Stimulated activated CD4-positive, alpha-beta T cell treated with anti-CD3 and anti-CD28 coated beads, Interleukin-12 subunit alpha, Interleukin-12 subunit beta, amount 100 ng/mL, for 48 hours (primary cell): ENCODE measurements at regions not wholly inside any gene's neighbourhood (a gene's known extent, or its start where the extent isn't known, plus 50 kb on each side); places are given as distances from the start of the nearest gene placed in this dataset.

ENCODE experiments used
- DNase-seq, 3 donors: peaks; one replicate each; pipeline ENCODE4 v3.0.0-alpha.2; 2020; ENCODE audit warnings: low read depth in 2 of 3, low spot score in 1 of 3

- DNase-seq = no peak
Measured at GRCh38 chr13:78786459-78786858, 127.5 kb upstream of the OBI1 start.

DNA sequence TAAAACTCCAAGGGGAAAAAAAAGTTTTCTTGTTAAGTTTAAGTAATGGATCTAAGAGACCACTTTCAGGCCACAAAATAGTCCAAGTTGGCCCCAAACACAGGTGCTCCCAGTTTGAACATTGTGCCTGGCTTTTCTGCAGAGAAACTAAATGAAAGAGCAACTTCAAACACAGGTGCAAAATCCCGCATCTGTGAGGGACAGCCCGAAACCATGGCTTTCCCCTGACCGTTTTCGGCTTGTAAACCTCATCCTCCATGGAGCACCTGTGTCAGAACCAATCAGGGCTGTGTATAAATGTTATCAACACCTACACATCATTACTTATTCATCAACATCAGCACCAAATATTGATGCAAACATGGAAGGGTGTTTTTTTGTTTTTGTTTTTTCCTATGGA, 126.8 kb upstream of the OBI1 start:
- no peak for DNase-seq

DNA sequence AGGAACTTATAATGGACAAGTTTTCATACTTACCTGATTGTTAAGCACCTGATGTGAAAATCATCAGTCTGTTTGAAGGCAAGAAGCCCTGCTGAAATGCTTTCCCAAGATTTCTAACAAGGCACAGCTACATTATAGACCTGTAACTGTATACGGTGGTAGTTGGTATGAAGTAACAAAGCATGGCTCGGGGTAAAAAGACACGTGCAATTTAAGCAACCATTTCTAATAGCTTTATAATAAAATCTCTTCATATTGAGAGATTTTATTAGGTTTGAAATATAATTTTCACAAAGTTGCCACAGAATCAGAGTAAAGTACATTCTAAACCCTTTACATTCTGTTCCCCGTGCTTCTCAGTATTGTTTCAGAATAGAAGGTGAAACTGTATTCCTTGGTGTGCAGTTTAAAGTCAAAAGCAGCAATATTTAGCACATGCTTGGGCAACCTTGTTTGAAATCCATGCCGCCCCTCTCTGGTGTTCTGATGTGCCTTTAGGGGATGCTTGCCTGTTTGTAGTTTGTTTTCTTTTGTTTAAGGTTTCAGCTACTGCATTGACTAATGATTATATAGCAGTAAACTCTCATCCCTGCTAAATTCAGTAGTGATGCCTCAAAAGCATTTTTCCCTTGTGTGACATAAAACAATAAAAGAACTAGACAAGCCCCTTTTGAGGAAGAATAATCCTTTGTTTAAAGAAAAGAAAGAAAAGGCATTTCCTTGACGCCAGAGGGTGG, 125.2 kb upstream of the OBI1 start:
- no peak for DNase-seq

DNA sequence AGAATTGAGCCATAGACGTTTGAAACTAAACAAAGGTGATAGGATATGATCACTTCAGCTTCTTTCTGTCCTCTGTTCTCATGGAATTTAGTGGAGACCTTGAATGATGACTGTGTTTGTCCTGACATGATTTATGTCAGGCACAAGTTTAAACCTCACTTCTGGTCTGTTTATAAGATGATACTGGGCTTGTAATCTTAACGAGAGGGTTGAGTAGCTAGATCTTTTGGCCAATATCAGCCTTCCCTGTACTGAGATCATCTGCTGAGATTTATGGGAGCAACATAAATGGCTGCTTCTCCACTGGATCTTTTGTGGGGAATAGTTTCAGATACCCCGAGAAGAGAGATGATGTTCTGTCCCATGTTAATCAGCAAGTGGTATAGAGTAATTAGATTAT, 121.8 kb upstream of the OBI1 start:
- no peak for DNase-seq

DNA sequence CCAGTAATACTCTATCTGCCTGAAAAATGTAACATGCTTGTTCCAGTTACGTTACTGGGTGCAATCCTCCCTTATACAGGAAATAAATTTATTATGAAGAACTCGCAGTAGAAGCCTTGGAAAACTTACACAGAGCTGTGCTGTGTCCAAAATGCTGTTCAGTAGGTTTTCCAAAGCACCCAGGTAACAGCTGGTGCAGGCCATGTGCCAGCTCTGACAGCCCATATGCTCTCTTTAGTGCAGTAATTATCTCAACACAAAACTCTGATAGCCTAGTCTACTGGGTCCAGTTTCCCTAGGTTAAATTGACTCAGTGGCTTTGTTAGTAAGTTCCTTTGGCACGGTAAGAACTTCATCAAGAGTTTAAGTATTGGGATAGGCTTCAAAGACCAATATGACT, 120.7 kb upstream of the OBI1 start:
- no peak for DNase-seq

DNA sequence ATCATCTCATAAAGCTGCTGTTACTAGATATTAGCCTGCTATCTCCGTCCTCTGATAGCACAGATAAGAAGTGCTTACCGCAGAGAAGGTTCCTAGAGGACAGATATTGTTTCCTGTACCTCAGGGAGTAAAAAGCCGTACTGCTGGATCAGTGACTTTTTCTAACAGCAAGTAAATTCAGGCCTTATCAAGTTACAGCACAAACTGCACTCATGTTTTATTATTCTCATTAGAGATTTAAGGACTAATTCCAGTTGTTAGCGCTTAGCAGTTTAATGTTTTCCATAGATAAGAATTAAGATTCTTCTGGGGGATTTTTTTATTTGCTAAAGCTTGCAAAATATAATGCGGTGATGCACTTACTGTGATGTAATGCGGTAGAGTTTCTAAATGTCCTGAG, 119.0 kb upstream of the OBI1 start:
- DNase-seq = no peak

- no peak for DNase-seq
Measured at GRCh38 chr13:78777396-78777795, 118.4 kb upstream of the OBI1 start.

DNA sequence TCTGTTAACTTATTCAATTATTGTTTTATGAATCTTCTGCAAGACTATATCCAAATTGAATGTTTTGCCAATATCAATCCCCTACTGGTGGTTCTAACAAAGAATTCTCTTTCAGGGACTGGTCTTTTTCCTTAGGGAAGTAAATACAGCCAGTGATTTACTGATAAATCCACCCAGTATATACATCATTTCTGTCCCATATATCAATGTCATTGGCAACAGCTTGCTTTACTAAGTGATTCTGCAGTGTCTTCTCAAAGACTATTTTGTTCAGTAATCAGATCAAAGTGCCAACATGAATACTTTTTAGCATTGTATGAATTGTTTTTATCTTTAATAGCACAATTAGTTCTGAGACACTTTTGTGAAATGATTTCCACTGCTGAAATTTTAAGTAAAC, 114.0 kb upstream of the OBI1 start:
- no peak for DNase-seq

- DNase-seq = no peak
Measured at GRCh38 chr13:78770601-78771000, 111.6 kb upstream of the OBI1 start.

DNA sequence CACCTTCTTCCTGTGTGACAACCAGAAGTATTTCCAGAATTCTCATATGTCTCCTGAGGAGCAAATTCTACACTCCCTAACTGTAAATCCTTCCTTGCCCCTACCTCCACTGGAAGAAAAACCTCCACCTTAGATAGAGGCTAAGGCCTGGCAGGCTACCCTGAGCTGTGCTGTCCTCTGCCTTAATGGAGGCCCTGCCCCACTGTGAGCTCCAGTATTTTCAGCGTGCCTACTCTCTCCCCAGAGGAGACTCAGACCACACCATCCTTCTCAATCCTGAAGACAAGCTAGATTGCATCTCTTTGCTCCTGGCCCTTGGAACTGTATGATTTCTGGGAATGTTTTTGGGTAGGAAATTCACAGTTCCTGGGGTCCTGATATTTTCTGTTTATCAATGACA, 110.0 kb upstream of the OBI1 start:
- DNase-seq = no peak

GRCh38 chr13:78764665-78765064, 105.7 kb upstream of the OBI1 start:
- DNase-seq = no peak

DNA sequence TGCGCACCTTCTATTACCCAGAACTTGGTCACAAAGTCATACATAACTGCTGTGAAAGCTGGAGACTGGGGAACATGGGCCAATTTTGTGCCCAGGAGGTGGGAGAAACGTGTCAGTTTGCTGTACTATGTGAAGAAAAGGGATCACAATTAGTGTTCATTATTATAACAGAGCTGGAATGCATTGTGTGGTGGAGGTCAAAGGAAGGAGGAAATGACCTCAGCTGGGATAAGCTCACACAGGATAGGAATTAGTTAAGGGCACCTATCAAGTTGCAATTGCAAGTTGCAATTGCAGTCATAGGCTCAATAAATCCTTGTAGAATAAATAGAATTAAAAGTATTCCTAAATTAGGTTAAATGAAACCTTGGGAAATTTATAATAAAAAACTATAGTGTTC, 103.9 kb upstream of the OBI1 start:
- no peak for DNase-seq

DNA sequence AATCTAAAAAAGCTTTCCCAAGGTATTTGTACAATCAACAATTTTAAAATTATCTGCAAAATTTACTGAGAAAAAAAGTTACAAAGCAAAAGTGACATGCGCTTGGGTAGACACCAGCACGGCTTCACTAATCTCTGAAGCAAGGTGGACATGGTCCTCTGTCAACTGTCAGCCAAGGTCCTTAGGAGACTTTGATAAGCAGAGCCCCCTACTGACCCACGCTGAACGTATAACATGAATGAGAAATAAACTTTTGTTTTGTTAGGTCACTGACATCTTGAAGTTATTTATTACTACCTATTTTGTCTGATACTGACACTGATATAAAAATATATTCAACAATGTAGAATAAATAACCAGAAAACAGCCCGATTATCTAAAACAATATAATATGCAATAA, 100.7 kb upstream of the OBI1 start:
- DNase-seq = no peak

DNA sequence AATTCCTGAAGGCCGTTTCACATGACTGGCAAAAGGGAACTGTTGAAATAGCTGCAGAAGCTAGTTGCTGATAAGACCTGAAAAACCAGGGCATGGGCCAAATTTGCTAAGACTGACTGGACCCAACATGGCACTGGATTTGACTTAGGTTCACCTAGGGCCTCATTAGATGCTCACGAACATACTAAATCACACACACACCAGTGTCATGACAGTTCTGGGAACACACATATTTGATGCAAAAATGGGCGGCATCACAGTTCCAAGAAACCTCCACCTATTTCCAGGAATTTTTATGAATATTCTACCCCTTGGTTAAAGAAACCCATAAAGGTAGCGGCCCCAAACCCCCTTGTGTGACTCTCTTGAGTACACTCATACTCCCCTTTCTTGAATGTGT, 99.6 kb upstream of the OBI1 start:
- no peak for DNase-seq

DNA sequence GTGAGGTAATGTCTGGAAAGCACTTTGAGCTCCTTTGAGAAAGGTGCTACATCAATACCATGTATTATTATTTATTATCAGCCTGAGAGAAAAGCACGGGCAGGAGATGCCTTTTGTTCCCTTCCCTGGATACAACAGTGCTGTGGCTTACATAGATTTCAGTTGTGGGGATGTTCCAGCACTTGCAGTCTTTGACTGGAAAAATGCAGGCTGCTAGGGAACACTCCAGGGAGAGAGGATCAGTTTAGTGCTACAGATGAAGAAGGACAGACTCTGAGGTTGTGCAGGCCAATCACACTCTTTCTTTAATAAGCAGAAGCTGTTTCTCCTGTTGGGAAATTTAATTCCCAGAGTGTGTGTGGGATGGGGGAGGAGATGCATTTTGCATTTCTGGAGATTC, 94.5 kb upstream of the OBI1 start:
- DNase-seq = no peak

DNA sequence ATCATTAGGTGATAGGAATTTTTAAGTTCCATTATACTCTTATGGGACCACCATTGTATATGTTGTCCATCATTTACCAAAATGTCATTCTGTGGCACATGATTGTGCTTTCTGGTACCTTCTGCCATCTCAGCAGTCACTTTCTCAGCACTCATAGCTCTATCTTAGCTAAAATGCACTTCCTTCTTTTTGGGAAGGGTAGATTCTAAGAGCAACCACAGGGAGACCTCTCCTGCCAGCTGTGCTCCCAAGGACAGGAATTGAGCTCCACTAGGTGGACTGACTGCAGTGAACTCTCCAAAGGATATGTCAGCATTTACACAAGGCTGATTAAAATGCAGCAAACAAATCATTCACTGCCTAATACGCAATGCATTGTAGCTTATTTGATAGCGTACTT, 91.8 kb upstream of the OBI1 start:
- DNase-seq = no peak

DNA sequence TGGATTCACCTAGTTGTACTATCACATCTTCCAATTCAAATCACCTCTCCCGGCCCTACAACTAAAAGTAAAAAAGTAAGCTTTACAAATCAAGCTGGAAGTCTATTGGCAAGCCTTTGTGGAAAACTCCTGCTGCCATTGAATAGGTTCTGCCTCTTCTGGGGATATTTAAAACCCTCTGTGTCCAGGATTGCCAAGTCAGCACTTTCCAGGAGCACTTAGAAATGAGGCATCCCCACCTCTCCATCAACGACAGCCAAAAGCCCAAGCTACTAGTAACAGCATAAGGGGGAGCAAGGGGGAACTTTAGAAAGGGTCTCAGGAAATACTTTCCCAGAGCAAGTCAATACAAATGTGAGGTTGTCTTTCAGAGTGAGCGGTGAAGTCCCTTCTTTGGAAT, 85.0 kb upstream of the OBI1 start:
- DNase-seq = no peak

- no peak for DNase-seq
Measured at GRCh38 chr13:78742659-78743058, 83.7 kb upstream of the OBI1 start.

- no peak for DNase-seq
Measured at GRCh38 chr13:78736142-78736541, 77.2 kb upstream of the OBI1 start.

- DNase-seq = no peak
Measured at GRCh38 chr13:78732445-78733017, 73.6 kb upstream of the OBI1 start.

DNA sequence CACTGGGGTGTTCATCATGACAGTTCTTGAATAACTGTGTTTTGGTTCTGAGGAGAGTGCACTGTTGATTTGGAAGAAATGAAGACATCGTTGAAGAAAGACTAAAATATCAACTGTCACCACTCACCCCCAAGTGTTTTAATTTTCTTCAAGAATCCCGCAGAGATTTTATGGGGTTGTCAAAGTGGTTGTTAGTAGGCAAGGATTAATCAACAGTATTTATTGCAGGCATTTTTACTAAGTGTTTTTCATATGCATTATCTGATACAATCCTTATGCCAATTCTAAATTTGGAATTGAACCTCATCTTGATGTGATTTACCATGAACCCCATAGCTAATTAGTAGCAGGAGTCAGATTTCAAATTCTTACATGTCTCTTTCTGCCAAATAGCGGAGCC, 63.7 kb upstream of the OBI1 start:
- DNase-seq = no peak

- DNase-seq = no peak
Measured at GRCh38 chr13:78719367-78719766, 60.4 kb upstream of the OBI1 start.

DNA sequence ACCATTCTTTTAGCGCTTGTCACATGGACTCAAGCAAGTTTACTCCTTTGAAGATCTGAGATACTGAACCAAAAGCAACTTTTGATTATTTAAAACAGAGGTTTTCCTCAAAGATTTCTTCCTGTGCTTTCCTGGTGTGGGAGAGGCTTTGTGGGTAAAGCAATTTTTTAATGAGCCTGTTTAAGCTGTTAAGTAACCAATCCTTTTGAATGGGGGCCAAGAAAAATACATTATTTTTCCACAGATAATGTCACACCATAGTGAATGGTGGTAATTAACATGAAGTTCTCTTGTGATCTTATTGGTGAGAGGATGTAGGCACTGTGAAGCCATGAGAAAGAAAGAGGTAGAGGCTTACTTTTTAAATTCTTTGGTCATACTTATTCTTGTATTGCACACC, 55.8 kb upstream of the OBI1 start:
- DNase-seq = no peak
